ENCODE measurements at regions not wholly inside any gene's neighbourhood (a gene's known extent, or its start where the extent isn't known, plus 50 kb on each side); places are given as distances from the start of the nearest gene placed in this dataset.
"Not testable (repeated sequence)": the region's sequence is repeated elsewhere in the genome, so short reads cannot be mapped to it uniquely, and the experiment has no call there.

DNA sequence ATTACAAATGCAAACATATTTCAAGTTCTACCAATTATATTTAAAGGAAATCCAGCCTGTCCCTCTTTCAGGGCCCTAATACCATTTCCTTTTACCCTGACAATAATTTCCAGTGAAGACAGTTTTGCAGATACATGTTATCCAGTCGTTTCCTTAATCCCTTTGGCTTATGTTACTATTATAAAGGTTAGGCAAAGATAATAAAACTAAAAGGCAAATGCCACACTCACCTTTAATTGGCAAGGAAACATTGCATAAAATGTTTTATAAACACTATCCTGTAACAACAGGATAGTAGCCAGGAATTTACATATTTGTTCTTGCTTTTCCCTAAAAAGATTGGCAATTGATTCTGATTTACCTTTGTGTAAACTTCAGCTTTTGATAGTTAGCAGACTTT lies 168.7 kb downstream of the AEBP2 start:
- no peak overlapping the region for H3K4me3 ChIP-seq
- ATAC-seq (replicated peaks in 6 of 8), result no peak
- WGBS, 10 experiments, result 0 to 83% (median 62%) methylated on average over 1 of the region's 1 CpG
- H3K4me1 ChIP-seq (replicated peaks in 1 of 2), result no peaks in the 10 kb centered on the region
- in situ Hi-C loops (cut with MboI; ENCODE audit: low pct_unique_long_range_greater_than_20kb in 2 of 9, low sequenced_read_pairs in 9 of 9, unreplicated experiment in 9 of 9), result no loop called here
- H3K27ac ChIP-seq, result no peak overlapping the region

DNA sequence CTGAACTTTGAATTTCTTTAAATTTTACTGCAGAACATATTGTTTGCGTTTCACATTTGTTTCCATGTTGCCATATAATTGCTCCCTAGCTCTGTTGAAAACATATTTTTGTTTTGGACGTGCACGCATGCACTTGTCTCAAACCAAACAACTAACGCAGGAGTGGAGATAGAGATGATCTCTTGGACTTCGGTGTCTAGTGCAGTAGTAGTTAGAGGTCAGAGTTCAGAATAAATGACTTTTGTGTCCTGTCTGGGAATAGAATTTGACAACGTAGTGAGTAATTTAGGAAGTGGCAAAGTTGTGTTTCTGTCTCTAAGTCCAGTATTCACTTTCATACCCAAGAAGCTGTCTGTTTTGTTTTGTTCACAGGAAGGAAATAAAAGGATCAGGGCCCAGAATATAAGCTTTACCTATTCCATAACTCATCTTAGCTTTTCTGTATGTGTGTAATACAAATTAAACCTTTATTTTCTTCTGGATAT lies 173.8 kb downstream of the AEBP2 start:
- WGBS, 10 experiments, result 57 to 97% (median 88%) methylated on average over 1 to 6 of the region's 6 CpGs; no CpG with 5 or more reads in 1 of the 10 experiments
- H3K4me3 ChIP-seq, result no peak overlapping the region
- peaks cover 0 to 9% of the 10 kb centered on the region in 2 donors for H3K4me1 ChIP-seq (replicated peaks in 1 of 2)
- ATAC-seq (replicated peaks in 6 of 8), result no peak
- no peak overlapping the region for H3K27ac ChIP-seq
- in situ Hi-C loops (cut with MboI; ENCODE audit: low pct_unique_long_range_greater_than_20kb in 2 of 9, low sequenced_read_pairs in 9 of 9, unreplicated experiment in 9 of 9), result no loop called here

DNA sequence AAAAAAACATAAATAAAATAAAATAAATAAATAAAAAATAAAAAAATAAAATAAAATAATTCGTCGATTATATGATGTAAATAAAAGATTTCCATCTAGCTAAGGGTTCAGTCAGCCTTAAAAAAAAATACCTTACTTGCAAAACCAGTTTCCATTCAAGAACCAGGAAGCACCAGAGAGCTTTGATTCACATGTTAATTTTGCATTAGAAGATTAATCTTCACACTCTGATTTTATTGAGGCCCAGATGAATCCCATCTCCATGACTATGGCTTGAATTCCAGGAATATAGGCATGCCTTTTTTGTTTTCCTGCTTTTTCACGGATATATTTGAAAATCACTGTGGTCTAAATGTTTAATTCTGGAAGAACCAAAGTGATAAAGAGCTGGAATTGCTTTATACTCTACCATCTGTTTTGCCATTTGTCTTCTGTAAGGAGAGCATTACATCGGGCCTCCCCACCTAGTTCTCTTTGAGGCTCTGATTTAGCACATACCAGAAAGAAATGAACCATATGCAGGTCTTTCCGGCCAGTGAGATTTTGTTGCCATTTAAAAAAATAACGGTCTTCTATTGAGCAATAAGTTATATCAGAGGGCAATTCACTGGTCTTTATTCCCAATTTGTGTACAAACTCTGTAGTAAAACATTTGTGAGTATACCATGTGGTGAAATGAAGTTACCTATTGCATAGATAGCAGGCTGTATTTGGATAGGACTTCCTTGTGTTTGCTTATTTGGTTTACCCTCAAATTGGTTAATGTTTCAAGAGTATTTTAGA lies 175.5 kb downstream of the AEBP2 start:
- peaks cover 0 to 9% of the 10 kb centered on the region in 2 donors for H3K4me1 ChIP-seq (replicated peaks in 1 of 2)
- peak in 1 of 8 experiments; percentile 15 for ATAC-seq (replicated peaks in 6 of 8)
- no peak overlapping the region for H3K27ac ChIP-seq
- in situ Hi-C loops (cut with MboI; ENCODE audit: low pct_unique_long_range_greater_than_20kb in 2 of 9, low sequenced_read_pairs in 9 of 9, unreplicated experiment in 9 of 9), result no loop called here
- 20 to 57% (median 42%) methylated on average over 4 to 6 of the region's 6 CpGs for WGBS, 10 experiments
- no peak overlapping the region for H3K4me3 ChIP-seq

DNA sequence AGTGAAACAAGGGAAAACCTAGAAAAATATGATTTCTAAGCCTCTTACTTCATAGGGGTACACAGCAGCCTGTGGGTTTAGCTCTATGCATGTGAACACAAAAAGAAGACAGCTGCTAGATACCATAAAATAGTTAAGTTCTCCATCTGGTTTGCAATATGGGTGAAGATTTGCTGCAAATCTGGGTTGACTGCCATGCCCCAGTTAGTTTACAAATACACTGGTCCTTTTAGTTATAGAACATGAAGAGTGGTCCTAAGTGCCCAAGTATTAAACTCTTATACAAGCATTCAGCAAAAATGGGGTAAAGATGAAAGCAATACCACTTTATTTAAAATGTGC lies 176.1 kb downstream of the AEBP2 start:
- no peak overlapping the region for H3K27ac ChIP-seq
- in situ Hi-C loops (cut with MboI; ENCODE audit: low pct_unique_long_range_greater_than_20kb in 2 of 9, low sequenced_read_pairs in 9 of 9, unreplicated experiment in 9 of 9), result no loop called here
- ATAC-seq (replicated peaks in 6 of 8), result no peak
- H3K4me3 ChIP-seq, result no peak overlapping the region
- H3K4me1 ChIP-seq (replicated peaks in 1 of 2), result peaks cover 0 to 9% of the 10 kb centered on the region in 2 donors

DNA sequence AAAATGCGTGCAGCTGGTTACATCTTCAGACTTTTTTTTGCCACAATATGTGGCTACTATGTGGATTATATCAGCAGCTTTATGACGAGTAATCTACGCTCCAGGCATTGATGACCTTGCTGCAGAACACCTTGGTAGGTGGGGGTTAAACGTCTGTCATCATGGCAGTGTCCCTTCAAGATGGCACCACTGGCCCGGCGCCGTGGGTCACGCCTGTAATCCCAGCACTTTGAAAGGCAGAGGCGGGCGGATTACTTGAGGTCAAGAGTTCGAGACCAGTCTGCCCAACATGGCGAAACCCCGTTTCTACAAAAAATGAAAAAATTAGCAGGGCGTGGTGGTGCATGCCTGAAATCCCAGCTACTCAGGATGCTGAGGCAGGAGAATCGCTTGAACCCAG lies 177.5 kb downstream of the AEBP2 start:
- in situ Hi-C loops (cut with MboI; ENCODE audit: low pct_unique_long_range_greater_than_20kb in 2 of 9, low sequenced_read_pairs in 9 of 9, unreplicated experiment in 9 of 9), result no loop called here
- no peak for ATAC-seq (replicated peaks in 6 of 8)
- H3K27ac ChIP-seq, result no peak overlapping the region
- 85 to 100% (median 94%) methylated on average over 2 to 14 of the region's 15 CpGs; no CpG with 5 or more reads in 1 of the 10 experiments for WGBS, 10 experiments
- no peak overlapping the region for H3K4me3 ChIP-seq
- peaks cover 0 to 9% of the 10 kb centered on the region in 2 donors for H3K4me1 ChIP-seq (replicated peaks in 1 of 2)

DNA sequence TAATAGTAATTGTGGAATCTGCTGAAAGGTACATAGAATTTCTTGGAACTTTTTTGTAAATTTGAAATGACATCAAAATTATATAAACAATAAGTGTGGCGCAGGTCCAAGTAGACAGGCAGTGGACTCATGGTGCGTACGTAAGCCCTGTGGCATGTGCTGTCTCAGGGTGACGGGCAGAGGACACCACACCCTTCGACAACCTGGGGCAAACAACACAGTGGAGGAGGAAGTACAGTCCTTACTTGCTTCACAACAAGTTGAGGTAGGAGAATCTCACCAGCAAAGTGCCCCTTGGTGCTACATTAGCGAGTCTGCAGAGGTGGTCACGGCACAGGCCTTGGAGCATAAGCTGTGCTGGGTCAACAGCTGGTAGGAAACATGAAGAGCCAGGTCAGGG lies 180.9 kb downstream of the AEBP2 start:
- Histone ChIP-seq H3K4me3 (no peak overlapping the region), H3K4me1 (replicated peaks in 1 of 2) (peaks cover 0 to 3% of the 10 kb centered on the region in 2 donors), H3K27ac (no peak overlapping the region)
- in situ Hi-C loops (cut with MboI; ENCODE audit: low pct_unique_long_range_greater_than_20kb in 2 of 9, low sequenced_read_pairs in 9 of 9, unreplicated experiment in 9 of 9), result no loop called here
- 82 to 100% (median 96%) methylated on average over 1 to 7 of the region's 7 CpGs; no CpG with 5 or more reads in 4 of the 10 experiments for WGBS, 10 experiments
- ATAC-seq (replicated peaks in 6 of 8), result no peak

DNA sequence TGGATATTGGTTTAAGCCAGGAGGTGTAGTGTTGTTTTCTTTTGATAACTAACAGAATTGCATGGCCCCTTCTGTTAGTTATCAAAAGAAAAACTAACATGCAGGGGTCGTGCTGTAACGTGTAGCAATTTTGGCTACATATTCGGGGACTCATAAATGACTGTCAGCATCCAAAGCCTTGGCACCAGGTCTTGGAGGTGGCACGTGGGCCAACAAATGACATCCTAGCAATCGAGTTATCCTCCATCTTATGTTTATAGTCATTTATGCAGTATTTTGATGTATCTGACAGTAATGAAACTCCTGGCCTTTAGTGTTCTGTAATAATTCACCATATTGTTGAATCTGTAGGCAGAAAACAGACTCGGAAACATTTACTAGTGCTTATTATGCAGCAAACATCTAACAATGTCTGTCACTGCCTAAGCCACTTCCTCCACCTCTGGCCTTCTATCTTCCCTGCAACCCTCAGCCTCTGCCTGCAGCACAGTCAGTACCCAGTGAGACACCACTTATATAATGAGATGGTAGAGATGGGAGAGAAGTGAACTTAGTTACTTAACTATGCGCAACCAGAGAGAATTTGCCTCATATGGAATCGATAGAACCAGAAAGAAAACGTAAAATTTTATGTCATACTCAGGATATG lies 184.6 kb downstream of the AEBP2 start:
- ATAC-seq (replicated peaks in 6 of 8), result no peak
- in situ Hi-C loops (cut with MboI; ENCODE audit: low pct_unique_long_range_greater_than_20kb in 2 of 9, low sequenced_read_pairs in 9 of 9, unreplicated experiment in 9 of 9), result no loop called here
- Histone ChIP-seq H3K27ac (no peak overlapping the region), H3K4me1 (replicated peaks in 1 of 2) (no peaks in the 10 kb centered on the region), H3K4me3 (no peak overlapping the region)
- WGBS, 10 experiments, result 32 to 100% (median 80%) methylated on average over 1 to 9 of the region's 9 CpGs

DNA sequence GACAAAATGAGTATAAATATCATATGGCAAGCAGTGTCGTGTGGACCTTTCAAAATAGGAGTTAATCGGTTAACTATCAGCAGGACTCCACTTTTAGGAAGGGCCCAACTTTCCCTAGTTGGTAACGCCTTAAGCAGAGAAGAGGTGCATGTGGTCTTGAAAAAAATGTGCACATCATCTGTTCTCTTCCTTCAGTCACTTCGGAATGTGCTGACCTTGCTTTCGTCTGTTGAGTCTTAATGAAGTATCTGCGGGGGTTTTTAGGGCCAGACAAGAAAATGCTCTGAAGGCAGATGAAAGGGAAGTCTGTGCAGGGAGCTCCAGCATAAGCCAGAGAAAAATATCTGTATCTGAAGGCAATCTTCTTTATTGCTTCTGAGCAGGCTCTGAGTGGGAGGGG lies 185.2 kb downstream of the AEBP2 start:
- in situ Hi-C loops (cut with MboI; ENCODE audit: low pct_unique_long_range_greater_than_20kb in 2 of 9, low sequenced_read_pairs in 9 of 9, unreplicated experiment in 9 of 9), result no loop called here
- no peak overlapping the region for H3K4me3 ChIP-seq
- H3K27ac ChIP-seq, result no peak overlapping the region
- no peaks in the 10 kb centered on the region for H3K4me1 ChIP-seq (replicated peaks in 1 of 2)
- peak in 3 of 8 experiments; percentile 33 to 68 (median 34) for ATAC-seq (replicated peaks in 6 of 8)
- WGBS, 10 experiments, result 19 to 86% (median 56%) methylated on average over 2 to 6 of the region's 6 CpGs; no CpG with 5 or more reads in 3 of the 10 experiments

DNA sequence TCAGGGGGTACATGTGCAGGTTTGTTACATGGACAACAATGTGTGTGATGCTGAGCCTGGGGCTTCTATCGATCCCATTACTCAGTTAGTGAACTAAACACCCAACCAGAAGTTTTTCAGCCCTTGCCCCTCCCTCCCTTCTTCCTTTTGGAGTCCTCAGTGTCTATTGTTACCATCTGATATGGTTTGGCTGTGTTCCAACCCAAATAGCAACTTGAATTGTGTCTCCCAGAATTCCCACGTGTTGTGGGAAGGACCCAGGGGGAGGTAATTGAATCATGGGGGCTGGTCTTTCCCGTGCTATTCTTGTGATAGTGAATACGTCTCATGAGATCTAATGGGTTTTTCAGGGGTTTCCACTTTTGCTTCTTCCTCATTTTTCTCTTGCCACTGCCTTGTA lies 186.3 kb downstream of the AEBP2 start:
- 61 to 100% (median 75%) methylated on average over 1 to 3 of the region's 4 CpGs; no CpG with 5 or more reads in 4 of the 10 experiments for WGBS, 10 experiments
- H3K4me3 ChIP-seq, result not testable (repeated sequence)

DNA sequence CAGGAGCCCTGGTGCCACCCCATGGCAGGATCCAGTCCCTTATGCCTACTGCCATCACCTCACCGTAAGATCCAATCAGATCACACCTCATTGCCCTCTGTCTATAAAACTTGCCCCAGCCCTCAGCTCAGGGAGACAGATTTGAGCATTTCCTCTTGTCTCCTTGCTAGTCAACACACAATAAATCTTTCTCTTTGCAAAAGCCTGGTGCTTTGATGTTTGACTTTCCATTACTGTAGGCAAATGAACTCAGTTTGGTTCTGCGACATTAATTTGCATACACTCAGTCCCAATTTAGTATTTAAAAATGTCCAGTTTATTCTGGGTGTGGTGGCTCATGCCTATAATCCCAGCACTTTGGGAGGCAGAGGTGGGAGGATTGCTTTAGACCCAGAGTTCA lies 188.4 kb downstream of the AEBP2 start:
- Histone ChIP-seq H3K27ac (no peak overlapping the region), H3K4me1 (replicated peaks in 1 of 2) (no peaks in the 10 kb centered on the region), H3K4me3 (no peak overlapping the region)
- in situ Hi-C loops (cut with MboI; ENCODE audit: low pct_unique_long_range_greater_than_20kb in 2 of 9, low sequenced_read_pairs in 9 of 9, unreplicated experiment in 9 of 9), result no loop called here
- 10 to 100% (median 55%) methylated on average over 1 to 2 of the region's 2 CpGs; no CpG with 5 or more reads in 5 of the 10 experiments for WGBS, 10 experiments
- peak in 3 of 8 experiments; percentile 65 to 85 (median 68) for ATAC-seq (replicated peaks in 6 of 8)

More for the DNA sequence above, 186.3 kb downstream of the AEBP2 start:
- H3K4me1 ChIP-seq (replicated peaks in 1 of 2); ATAC-seq (replicated peaks in 6 of 8); in situ Hi-C loops (cut with MboI; ENCODE audit: low pct_unique_long_range_greater_than_20kb in 2 of 9, low sequenced_read_pairs in 9 of 9, unreplicated experiment in 9 of 9); H3K27ac ChIP-seq: not testable (repeated sequence)

DNA sequence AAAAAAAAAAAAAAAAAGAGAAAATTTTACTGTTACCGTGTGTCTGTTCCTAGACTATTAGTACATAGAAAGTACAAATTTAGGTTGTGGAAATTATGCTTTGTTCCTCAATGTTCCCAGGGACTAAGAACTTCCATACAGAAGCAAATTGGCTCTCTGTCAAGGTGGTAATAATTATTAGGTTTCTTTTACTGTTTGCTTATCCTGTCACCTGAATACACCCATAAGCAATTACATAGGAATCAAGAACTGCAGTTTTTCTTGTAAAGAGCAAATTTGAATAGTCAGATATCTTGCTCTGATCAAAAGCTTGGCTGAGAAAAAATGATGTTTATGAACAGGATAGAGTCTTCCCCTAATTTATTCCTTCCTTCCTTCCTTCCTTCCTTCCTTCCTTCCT lies 191.2 kb downstream of the AEBP2 start:
- H3K4me1 ChIP-seq (replicated peaks in 1 of 2), result no peaks in the 10 kb centered on the region
- WGBS, 10 experiments, result 30 to 100% (median 93%) methylated on average over 1 of the region's 1 CpG; no CpG with 5 or more reads in 4 of the 10 experiments
- H3K4me3 ChIP-seq, result no peak overlapping the region
- ATAC-seq (replicated peaks in 6 of 8), result no peak
- H3K27ac ChIP-seq, result no peak overlapping the region
- in situ Hi-C loops (cut with MboI; ENCODE audit: low pct_unique_long_range_greater_than_20kb in 2 of 9, low sequenced_read_pairs in 9 of 9, unreplicated experiment in 9 of 9), result no loop called here

DNA sequence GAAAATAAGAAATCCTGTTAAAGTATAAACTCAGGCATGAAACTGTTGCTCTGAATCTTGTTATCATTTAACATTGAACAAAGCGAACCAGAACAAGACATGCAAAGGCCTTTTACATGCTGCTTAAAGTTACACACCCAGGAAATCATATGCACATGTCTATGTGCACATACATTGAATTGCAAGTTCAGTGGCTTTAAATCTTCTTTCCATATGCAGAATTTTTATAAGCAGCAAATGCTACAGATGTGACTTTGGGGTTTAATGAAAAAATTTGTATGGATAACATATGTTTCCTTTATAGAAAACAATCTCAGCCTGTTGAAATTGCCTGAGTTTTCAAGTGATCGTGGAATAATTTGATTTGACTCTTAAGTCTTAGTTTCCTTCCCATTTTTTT lies 193.9 kb downstream of the AEBP2 start:
- 0 to 95% (median 49%) methylated on average over 1 to 2 of the region's 2 CpGs; no CpG with 5 or more reads in 2 of the 10 experiments for WGBS, 10 experiments
- no peak overlapping the region for H3K27ac ChIP-seq
- peak in 3 of 8 experiments; percentile 49 to 95 (median 87) for ATAC-seq (replicated peaks in 6 of 8)
- H3K4me3 ChIP-seq, result no peak overlapping the region
- H3K4me1 ChIP-seq (replicated peaks in 1 of 2), result peaks cover 0 to 2% of the 10 kb centered on the region in 2 donors
- in situ Hi-C loops (cut with MboI; ENCODE audit: low pct_unique_long_range_greater_than_20kb in 2 of 9, low sequenced_read_pairs in 9 of 9, unreplicated experiment in 9 of 9), result no loop called here

DNA sequence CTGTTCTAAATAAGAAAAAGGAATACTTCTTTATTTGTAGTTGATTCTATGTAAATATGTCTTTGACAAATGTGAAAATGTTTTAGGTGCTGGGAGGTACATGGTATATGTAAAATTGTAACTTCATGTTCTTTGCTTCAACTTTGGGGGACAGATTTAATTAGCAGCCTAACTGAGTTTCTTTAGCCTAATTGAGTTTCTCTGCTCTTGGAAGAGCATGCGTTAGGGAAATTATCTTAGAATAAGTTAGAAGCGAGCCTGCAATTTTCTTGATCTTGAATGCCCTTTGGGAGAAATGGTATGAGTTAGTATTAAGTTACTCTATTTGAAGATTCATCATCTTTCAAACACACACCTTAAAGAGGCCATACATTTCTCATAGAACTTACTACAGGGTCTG lies 194.3 kb downstream of the AEBP2 start:
- in situ Hi-C loops (cut with MboI; ENCODE audit: low pct_unique_long_range_greater_than_20kb in 2 of 9, low sequenced_read_pairs in 9 of 9, unreplicated experiment in 9 of 9), result no loop called here
- H3K4me1 ChIP-seq (replicated peaks in 1 of 2), result peaks cover 0 to 2% of the 10 kb centered on the region in 2 donors
- H3K4me3 ChIP-seq, result no peak overlapping the region
- peak in 2 of 8 experiments; percentile 14 to 45 for ATAC-seq (replicated peaks in 6 of 8)
- 0 to 100% (median 47%) methylated on average over 1 to 2 of the region's 2 CpGs; no CpG with 5 or more reads in 2 of the 10 experiments for whole genome bisulfite sequencing, 10 experiments
- H3K27ac ChIP-seq, result no peak overlapping the region
